Heart left ventricle (tissue), 16 donors: ENCODE measurements at regions not wholly inside any gene's neighbourhood (a gene's known extent, or its start where the extent isn't known, plus 50 kb on each side); places are given as distances from the start of the nearest gene placed in this dataset.

Experiments
- ATAC-seq, 4 donors: fragments of 200-7000 bp; cut with Tn5 transposase; one replicate each; pipeline ENCODE4 v1.9.1; 2020 to 2022; ENCODE audit warnings: moderate library complexity in 4 of 4, mild to moderate bottlenecking in 3 of 4, moderate number of reproducible peaks in 1 of 4
- DNase-seq, 5 donors: peaks; one replicate each; pipeline ENCODE4 v3.0.0-alpha.2; 2020
- H3K27ac ChIP-seq, 12 donors: fragments of 200-600 bp; sonication (generic) in 4 of 12; one replicate each; pipeline versions ENCODE4 v1.5.0 to v1.8.0; 2016 to 2022; ENCODE audit warnings: mild to moderate bottlenecking in 2 of 12
- H3K27me3 ChIP-seq, 9 donors: fragments of 200-600 bp; sonication (generic) in 2 of 9; one replicate each; pipeline versions ENCODE4 v1.5.1 to v1.8.0; 2016 to 2022; ENCODE audit warnings: mild to moderate bottlenecking in 3 of 9
- H3K36me3 ChIP-seq, 9 donors: fragments of 200-600 bp; sonication (generic) in 2 of 9; one replicate each; pipeline versions ENCODE4 v1.5.0 to v1.8.0; 2018 to 2022; ENCODE audit warnings: mild to moderate bottlenecking in 2 of 9
- H3K4me1 ChIP-seq, 12 donors: fragments of 200-600 bp; sonication (generic) in 4 of 12; one replicate each; pipeline versions ENCODE4 v1.5.0 to v1.8.0; 2016 to 2022; ENCODE audit warnings: mild to moderate bottlenecking in 3 of 12
- H3K4me3 ChIP-seq, 12 donors: fragments of 200-600 bp; sonication (generic) in 4 of 12; one replicate each; pipeline versions ENCODE4 v1.5.0 to v1.8.0; 2017 to 2022; ENCODE audit warnings: mild to moderate bottlenecking in 9 of 12, moderate library complexity in 4 of 12
- H3K9me3 ChIP-seq, 12 donors: fragments of 200-600 bp; sonication (generic) in 4 of 12; one replicate each; pipeline versions ENCODE4 v1.5.0 to v1.8.0; 2016 to 2022; ENCODE audit warnings: mild to moderate bottlenecking in 1 of 12
- POLR2A ChIP-seq, 2 donors: fragments of 450-650 bp; IDR thresholded peaks; one replicate each; pipeline ENCODE4 v1.6.1; 2017; ENCODE audit warnings: antibody characterized with exemption in 2 of 2, mild to moderate bottlenecking in 2 of 2, moderate library complexity in 2 of 2
- WGBS, 4 donors: extraction: QIAGEN DNeasy Blood & Tissue Kit in 2 of 4; methylation state at CpG; one replicate each; pipeline versions ENCODE4 v1.1.5 to v1.1.7; 2013 to 2018; 5-methylcytosine and 5-hydroxymethylcytosine counted together
- intact Hi-C, 10 donors: fragments of 100-400 bp; cut with DNase I; formaldehyde crosslinking; loops; one replicate each; pipeline versions ENCODE4 v1.11.1 to v1.14.2; 2022
- TF ChIP-seq, protein P1 (sequence below), 12 donors: fragments of 200-600 bp; sonication (generic) in 4 of 12; IDR thresholded peaks; one replicate each; pipeline versions ENCODE4 v1.5.0 to v1.8.0; 2018 to 2022; ENCODE audit warnings: antibody characterized with exemption in 12 of 12, mild to moderate bottlenecking in 5 of 12
- donor health status: ischemic (EF 13 %, LVEDD 7.1; RV severe dilation, severe dysfunction).
- donor health status: healthy with polysubstance abuse.
- donor health status: DM: no; HTN: yes; CAD: no.
- donor health status: DM: no; HTN: no; CAD: no.
- donor health status: ischemic (EF 25% LVEDD 6.9; RV normal size, moderate dysfunction).
- donor health status: ischemic (EF 25% LVEDD 5.7; RV mildly dilated, moderate dysfunction).
- donor health status: healthy.
- donor health status: DM: yes; HTN: yes; CAD: no.
- donor health status: ischemic (EF 35%, LVEDD 5.7; RV mildly dilated, moderate dysfunction).
- donor health status: nonischemic (EF 11% LVEDD 7.7; RV severe dilation, severe dysfunction).
- donor health status: DM: yes; HTN: yes; CAD: no.
- donor health status: PGD.
- donor health status: ischemic (EF 29% LVEDD 5.4; RV normal size, mild dysfunction).
- donor health status: nonischemic (EF 23%, LVEDD 6.1; RV moderate dilation, normal function).

DNA sequence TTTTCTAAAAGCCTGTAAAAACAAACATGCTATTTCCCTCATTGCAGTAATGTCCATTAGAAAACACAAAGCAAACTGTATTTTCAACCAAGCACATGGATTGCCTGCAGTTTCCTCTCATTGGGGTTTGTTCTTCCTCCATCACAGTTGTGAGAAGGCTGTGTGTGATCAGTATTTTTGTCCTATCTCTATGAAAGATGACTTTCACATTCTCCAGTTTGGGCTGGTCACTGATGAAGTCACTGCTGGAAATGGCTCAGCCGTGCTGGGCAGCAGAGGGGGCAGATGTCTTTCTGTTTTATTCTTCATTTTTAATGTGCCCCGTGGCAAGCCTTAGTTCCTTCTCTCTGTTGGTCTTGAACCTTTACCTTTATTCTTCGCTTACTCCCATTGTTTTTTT, 288.9 kb upstream of the MPDZ start:
- 11 to 20% (median 16%) methylated on average over 3 of the region's 3 CpGs for WGBS, 4 donors
- Histone ChIP-seq H3K27me3 (no peaks in the 10 kb centered on the region), H3K4me1 (peaks cover 0 to 46% (median 31%) of the 10 kb centered on the region in 12 donors), H3K27ac (peak overlapping the region; percentile 53 to 92 (median 82)), H3K36me3 (no peaks in the 10 kb centered on the region), H3K9me3 (no peaks in the 10 kb centered on the region), H3K4me3 (peak overlapping the region in 10 of 12 donors; percentile 21 to 46 (median 35))
- ATAC-seq (peak in 3 of 4 donors; percentile 41 to 61 (median 42)), DNase-seq (peak in 3 of 5 donors; percentile 28 to 55 (median 42))
- intact Hi-C loops, result loop anchor here in 4 of 10 donors (5.0 to 10.0 kb wide), 4 partner anchors 114 to 786 kb away; partner anchors contain the start of gene NFIB (in 1 of the 4)
- TF ChIP-seq, protein P1, sequence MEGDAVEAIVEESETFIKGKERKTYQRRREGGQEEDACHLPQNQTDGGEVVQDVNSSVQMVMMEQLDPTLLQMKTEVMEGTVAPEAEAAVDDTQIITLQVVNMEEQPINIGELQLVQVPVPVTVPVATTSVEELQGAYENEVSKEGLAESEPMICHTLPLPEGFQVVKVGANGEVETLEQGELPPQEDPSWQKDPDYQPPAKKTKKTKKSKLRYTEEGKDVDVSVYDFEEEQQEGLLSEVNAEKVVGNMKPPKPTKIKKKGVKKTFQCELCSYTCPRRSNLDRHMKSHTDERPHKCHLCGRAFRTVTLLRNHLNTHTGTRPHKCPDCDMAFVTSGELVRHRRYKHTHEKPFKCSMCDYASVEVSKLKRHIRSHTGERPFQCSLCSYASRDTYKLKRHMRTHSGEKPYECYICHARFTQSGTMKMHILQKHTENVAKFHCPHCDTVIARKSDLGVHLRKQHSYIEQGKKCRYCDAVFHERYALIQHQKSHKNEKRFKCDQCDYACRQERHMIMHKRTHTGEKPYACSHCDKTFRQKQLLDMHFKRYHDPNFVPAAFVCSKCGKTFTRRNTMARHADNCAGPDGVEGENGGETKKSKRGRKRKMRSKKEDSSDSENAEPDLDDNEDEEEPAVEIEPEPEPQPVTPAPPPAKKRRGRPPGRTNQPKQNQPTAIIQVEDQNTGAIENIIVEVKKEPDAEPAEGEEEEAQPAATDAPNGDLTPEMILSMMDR (IDR thresholded peaks at IDR 0.05), result peak in 2 of 12 donors; percentile 20 to 28
- TF ChIP-seq POLR2A (IDR thresholded peaks at IDR 0.05), result no peak

DNA sequence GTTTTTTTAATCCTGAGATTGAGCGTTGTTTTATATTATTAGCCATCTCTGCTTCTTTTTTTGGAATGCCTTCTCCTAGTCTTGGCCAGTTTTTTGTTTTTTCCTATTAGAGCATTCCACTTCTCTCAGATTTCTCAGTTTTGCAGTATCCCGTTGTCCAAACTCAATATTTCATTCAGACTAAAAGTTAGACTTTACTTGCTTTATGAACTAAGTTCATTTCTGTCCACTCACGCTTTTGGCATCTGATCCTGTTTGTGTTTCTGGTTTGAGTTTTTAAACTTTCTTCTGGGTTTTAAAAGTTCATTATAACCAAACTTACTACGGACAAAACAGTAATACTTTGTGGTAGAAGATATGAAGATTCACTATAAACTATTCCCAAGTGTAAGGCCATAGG, 288.3 kb upstream of the MPDZ start:
- H3K4me1 ChIP-seq, result peaks cover 0 to 46% (median 31%) of the 10 kb centered on the region in 12 donors
- TF ChIP-seq POLR2A (IDR thresholded peaks at IDR 0.05), result no peak
- TF ChIP-seq, protein P1 (IDR thresholded peaks at IDR 0.05), result no peak
- ATAC-seq (no peak), DNase-seq (no peak)
- H3K36me3 ChIP-seq, result no peaks in the 10 kb centered on the region
- H3K9me3 ChIP-seq, result no peaks in the 10 kb centered on the region
- 58 to 66% (median 61%) methylated on average over 4 of the region's 4 CpGs for WGBS, 4 donors
- peak overlapping the region in 3 of 12 donors; percentile 32 to 46 (median 33) for H3K4me3 ChIP-seq
- no peaks in the 10 kb centered on the region for H3K27me3 ChIP-seq
- intact Hi-C loops, result loop anchor here in 4 of 10 donors (5.0 to 10.0 kb wide), 4 partner anchors 113 to 787 kb away; partner anchors contain the start of gene NFIB (in 1 of the 4)
- peak overlapping the region; percentile 53 to 92 (median 82) for H3K27ac ChIP-seq

DNA sequence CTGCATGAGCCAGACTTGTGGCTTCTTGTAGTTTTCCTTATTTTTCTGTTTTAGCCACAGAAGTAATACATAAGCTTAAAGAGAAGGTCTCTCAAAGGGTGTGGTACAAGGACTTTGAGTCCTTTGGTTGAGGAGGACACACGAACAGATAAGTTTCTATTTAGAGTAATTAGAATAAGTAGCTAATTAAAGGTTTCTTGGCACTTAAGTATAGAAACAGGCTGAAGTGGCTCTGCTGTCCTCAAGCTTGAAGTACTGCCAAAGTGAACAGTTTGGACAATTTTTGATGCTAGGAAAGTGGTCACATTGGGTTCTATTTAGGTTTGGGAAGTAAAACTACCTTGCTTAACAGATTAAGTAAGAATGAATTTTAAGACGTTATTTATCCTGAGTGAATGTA, 278.3 kb upstream of the MPDZ start:
- ATAC-seq (peak; percentile 80 to 91 (median 88)), DNase-seq (no peak)
- H3K4me1 ChIP-seq, result peaks cover 0 to 27% (median 0%) of the 10 kb centered on the region in 12 donors
- no peaks in the 10 kb centered on the region for H3K27me3 ChIP-seq
- intact Hi-C loops, result loop anchor here in 3 of 10 donors (5.0 to 10.0 kb wide), 5 partner anchors 50 to 477 kb away; no protein-coding TSS in a partner anchor
- 27 to 33% (median 29%) methylated on average over 2 of the region's 2 CpGs for WGBS, 4 donors
- no peak for TF ChIP-seq POLR2A (IDR thresholded peaks at IDR 0.05)
- TF ChIP-seq, protein P1 (IDR thresholded peaks at IDR 0.05), result no peak
- H3K4me3 ChIP-seq, result no peak overlapping the region
- peak overlapping the region in 11 of 12 donors; percentile 4 to 69 (median 39) for H3K27ac ChIP-seq
- H3K36me3 ChIP-seq, result no peaks in the 10 kb centered on the region
- peaks cover 0 to 5% (median 0%) of the 10 kb centered on the region in 12 donors for H3K9me3 ChIP-seq

DNA sequence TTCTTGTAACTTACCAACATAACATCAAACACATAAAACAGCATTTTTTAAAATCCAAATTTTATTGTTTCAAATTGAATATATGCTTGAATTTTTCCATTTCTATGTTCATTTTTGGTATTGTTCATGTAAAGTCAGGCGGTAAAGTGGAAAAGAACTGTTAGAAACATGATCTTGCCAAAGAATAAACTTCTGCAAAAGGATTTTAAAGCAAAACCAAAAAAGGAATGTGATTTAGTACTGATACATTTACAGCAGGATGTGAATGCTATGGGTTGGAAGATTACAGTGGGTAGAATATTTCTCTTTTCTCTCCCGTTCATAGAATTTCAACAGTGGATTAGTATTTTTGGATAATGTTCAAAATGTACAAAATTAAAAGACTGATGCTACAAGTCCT, 277.2 kb upstream of the MPDZ start:
- Histone ChIP-seq H3K4me3 (no peak overlapping the region), H3K27ac (peak overlapping the region in 3 of 12 donors; percentile 50 to 69 (median 57)), H3K9me3 (peaks cover 0 to 10% (median 0%) of the 10 kb centered on the region in 12 donors), H3K27me3 (no peaks in the 10 kb centered on the region), H3K4me1 (peaks cover 0 to 27% (median 0%) of the 10 kb centered on the region in 12 donors), H3K36me3 (no peaks in the 10 kb centered on the region)
- WGBS, 4 donors, result 82 to 91% (median 86%) methylated on average over 2 of the region's 2 CpGs
- DNase-seq (no peak), ATAC-seq (no peak)
- intact Hi-C loops, result loop anchor here in 3 of 10 donors (5.0 to 10.0 kb wide), 5 partner anchors 51 to 478 kb away; no protein-coding TSS in a partner anchor
- no peak for TF ChIP-seq POLR2A (IDR thresholded peaks at IDR 0.05)
- TF ChIP-seq, protein P1 (IDR thresholded peaks at IDR 0.05), result no peak
